AG04450 (cell line): ENCODE measurements at regions not wholly inside any gene's neighbourhood (a gene's known extent, or its start where the extent isn't known, plus 50 kb on each side); places are given as distances from the start of the nearest gene placed in this dataset.
A peak's percentile ranks its signal among the peaks of the same experiment; 100 is the strongest.
"Not testable (repeated sequence)": the region's sequence is repeated elsewhere in the genome, so short reads cannot be mapped to it uniquely, and the experiment has no call there.

Source experiments
- CTCF ChIA-PET: fragments of 300-600, 350-600 bp; formaldehyde crosslinking; extraction: SDS; loops from one replicate; lab custom pipeline; 2022; ENCODE audit warnings: antibody characterized with exemption, inconsistent platforms; lab: Charles Lee
- POLR2A ChIA-PET: fragments of 350-600 bp; formaldehyde crosslinking; extraction: SDS; loops from one replicate; lab custom pipeline; 2021; ENCODE audit warnings: antibody characterized with exemption, inconsistent platforms; lab: Yijun Ruan, JAX
- DNase-seq: peaks from one replicate; pipeline ENCODE4 v3.0.0-alpha.2; 2011; ENCODE audit warnings: low read depth, low spot score
- H3K27ac ChIP-seq: one replicate; pipeline ENCODE4 v1.5.1; 2012; ENCODE audit warnings: low read depth, low read length, control low read depth
- H3K27me3 ChIP-seq: one replicate; pipeline ENCODE4 v1.6.0; 2012; ENCODE audit warnings: low read length; ENCODE audit not compliant: control insufficient read depth, insufficient read depth
- H3K4me3 ChIP-seq: 2 replicates; pipeline ENCODE4 v1.5.1; 2011; ENCODE audit warnings: mild to moderate bottlenecking, low read depth, low read length, control low read depth
- H3K9me3 ChIP-seq: 2 replicates; pipeline ENCODE4 v1.5.1; 2012; ENCODE audit warnings: low read length; ENCODE audit not compliant: control insufficient read depth, insufficient read depth
- TF ChIP-seq, protein P1 (sequence below): IDR thresholded peaks from 2 replicates; pipeline ENCODE4 v1.5.1; 2011; ENCODE audit warnings: low read depth, low read length, control low read depth, inconsistent platforms

- ChIA-PET POLR2A (interaction anchor here (0.6 kb wide), 1 partner anchor 998 kb away, joined by 9 read pairs; no protein-coding TSS in a partner anchor), CTCF (interaction anchor here (0.5 to 1.2 kb wide), 3 partner anchors 149 to 1034 kb away, joined by 3 to 4 read pairs (median 3); no protein-coding TSS in a partner anchor)
- Histone ChIP-seq H3K27me3 (no peaks in the 10 kb centered on the region), H3K9me3 (no peaks in the 10 kb centered on the region), H3K27ac (peak overlapping the region; percentile 22), H3K4me3 (no peak overlapping the region)
- DNase-seq: peak; percentile 73
- TF ChIP-seq, protein P1, sequence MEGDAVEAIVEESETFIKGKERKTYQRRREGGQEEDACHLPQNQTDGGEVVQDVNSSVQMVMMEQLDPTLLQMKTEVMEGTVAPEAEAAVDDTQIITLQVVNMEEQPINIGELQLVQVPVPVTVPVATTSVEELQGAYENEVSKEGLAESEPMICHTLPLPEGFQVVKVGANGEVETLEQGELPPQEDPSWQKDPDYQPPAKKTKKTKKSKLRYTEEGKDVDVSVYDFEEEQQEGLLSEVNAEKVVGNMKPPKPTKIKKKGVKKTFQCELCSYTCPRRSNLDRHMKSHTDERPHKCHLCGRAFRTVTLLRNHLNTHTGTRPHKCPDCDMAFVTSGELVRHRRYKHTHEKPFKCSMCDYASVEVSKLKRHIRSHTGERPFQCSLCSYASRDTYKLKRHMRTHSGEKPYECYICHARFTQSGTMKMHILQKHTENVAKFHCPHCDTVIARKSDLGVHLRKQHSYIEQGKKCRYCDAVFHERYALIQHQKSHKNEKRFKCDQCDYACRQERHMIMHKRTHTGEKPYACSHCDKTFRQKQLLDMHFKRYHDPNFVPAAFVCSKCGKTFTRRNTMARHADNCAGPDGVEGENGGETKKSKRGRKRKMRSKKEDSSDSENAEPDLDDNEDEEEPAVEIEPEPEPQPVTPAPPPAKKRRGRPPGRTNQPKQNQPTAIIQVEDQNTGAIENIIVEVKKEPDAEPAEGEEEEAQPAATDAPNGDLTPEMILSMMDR: no peak
Observed at GRCh38 chr1:88327391-88328267, 356.4 kb upstream of the PKN2 start.

DNA sequence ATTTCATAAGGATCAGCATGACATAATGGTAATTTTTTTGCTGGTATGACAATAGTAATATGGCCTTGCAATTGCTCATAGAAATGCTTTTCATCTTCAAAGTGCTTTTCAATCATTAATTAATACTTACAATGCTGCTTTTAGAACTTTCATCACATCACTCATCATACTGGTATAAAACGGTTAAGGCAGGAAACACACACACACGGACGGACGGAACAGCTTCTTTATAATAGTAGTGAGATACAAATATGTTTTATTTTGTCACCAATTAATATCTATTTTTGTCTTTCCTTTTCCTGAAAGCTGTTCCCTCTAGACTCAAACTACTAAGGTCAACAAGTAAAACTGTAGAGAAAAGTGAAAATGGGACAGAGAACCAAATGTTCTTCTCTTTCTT is 353.9 kb upstream of the PKN2 start:
- Histone ChIP-seq H3K27me3 (no peaks in the 10 kb centered on the region), H3K4me3 (no peak overlapping the region), H3K9me3 (no peaks in the 10 kb centered on the region), H3K27ac (no peak overlapping the region)
- TF ChIP-seq, protein P1: no peak
- CTCF ChIA-PET: no interaction called here
- POLR2A ChIA-PET: no interaction called here
- no peak for DNase-seq

DNA sequence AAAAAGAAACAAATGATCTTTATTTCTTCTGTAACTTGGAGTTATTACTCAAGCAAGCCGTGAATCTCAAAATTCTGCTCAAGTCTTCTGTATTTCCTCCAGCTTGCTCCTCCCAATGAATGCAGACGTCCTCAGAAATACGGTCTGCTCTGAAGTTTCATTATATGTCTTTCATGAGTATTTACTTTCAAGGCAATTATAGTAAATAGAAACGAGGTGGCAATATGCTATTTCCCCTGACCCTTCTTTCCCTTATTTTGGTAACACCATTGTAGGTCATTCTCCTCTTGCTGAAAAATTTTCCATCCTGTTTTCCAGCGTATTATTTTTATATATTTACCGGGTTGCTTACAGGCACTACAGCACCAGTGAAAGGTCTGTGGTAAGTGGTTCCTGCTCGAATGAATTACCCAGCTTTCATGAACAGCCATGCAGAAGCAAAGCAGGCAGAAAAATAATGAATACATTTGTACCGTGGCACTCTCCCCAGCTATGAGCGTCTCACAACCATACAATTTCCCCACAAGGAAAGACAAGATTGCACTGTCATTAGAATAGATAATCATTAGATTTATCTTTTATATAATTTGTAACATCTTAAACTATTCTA is 350.9 kb upstream of the PKN2 start:
- DNase-seq: no peak
- H3K4me3 ChIP-seq: peak overlapping the region; percentile 21; the same call in 1 of the 2 replicates
- ChIA-PET CTCF (interaction anchor here (0.6 kb wide), 1 partner anchor 1087 kb away, joined by 5 read pairs; no protein-coding TSS in a partner anchor), POLR2A (no interaction called here)
- TF ChIP-seq, protein P1: no peak
- no peak overlapping the region for H3K27ac ChIP-seq
- H3K9me3 ChIP-seq: no peaks in the 10 kb centered on the region
- H3K27me3 ChIP-seq: no peaks in the 10 kb centered on the region

DNA sequence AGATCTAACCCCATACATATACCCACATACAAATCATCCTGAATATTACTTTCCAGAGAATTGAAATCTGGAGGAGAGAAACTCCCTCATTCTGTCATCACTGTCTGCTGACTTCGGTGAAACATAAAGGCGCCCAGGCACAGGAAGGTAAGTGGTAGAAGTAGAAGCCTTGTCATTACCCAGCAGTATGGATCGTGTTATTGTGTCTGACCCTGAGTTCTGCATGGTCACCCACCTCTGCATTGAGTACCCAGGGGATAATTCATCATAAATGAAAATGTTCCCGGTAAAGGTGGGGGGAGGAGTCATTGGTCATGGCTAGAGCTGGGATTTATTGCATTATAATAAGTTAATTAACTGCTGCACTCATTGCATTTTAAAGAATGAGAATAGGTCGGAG is 342.6 kb upstream of the PKN2 start:
- POLR2A ChIA-PET: no interaction called here

GRCh38 chr1:88342081-88342480 is 342.0 kb upstream of the PKN2 start:
- H3K4me3 ChIP-seq, H3K27me3 ChIP-seq, H3K9me3 ChIP-seq, DNase-seq, H3K27ac ChIP-seq, CTCF ChIA-PET, POLR2A ChIA-PET: not testable (repeated sequence)

More for the DNA sequence above, 342.6 kb upstream of the PKN2 start:
- CTCF ChIA-PET: no interaction called here
- no peaks in the 10 kb centered on the region for H3K27me3 ChIP-seq
- DNase-seq: no peak
- no peak overlapping the region for H3K4me3 ChIP-seq
- no peaks in the 10 kb centered on the region for H3K9me3 ChIP-seq
- TF ChIP-seq, protein P1: no peak
- no peak overlapping the region for H3K27ac ChIP-seq
